ENCODE measurements at regions not wholly inside any gene's neighbourhood (a gene's known extent, or its start where the extent isn't known, plus 50 kb on each side); places are given as distances from the start of the nearest gene placed in this dataset.

- no peak for TF ChIP-seq MYC (IDR thresholded peaks at IDR 0.05; ENCODE audit: low read depth, low read length)
- no peak for TF ChIP-seq CTCF (IDR thresholded peaks at IDR 0.05; ENCODE audit: low read depth, low read length)
- no peak for TF ChIP-seq POLR2A (IDR thresholded peaks at IDR 0.05; ENCODE audit: extremely low read depth, insufficient read length)
- TF ChIP-seq MAX (IDR thresholded peaks at IDR 0.05; ENCODE audit: low read depth, low read length) = no peak
These were observed 200.9 kb downstream of the CDC14C start for GRCh38 chr7:49125246-49125645.
